Tibial nerve (tissue), 4 donors: ENCODE measurements at regions not wholly inside any gene's neighbourhood (a gene's known extent, or its start where the extent isn't known, plus 50 kb on each side); places are given as distances from the start of the nearest gene placed in this dataset.

Experiments
- DNase-seq, 2 donors: peaks; one replicate each; pipeline ENCODE4 v3.0.0-alpha.2; 2019; ENCODE audit warnings: low spot score in 2 of 2
- H3K27ac ChIP-seq, 4 donors: fragments of 200-600 bp; sonication (generic) in 3 of 4; one replicate each; pipeline ENCODE4 v1.5.1; 2017 to 2019; ENCODE audit warnings: mild to moderate bottlenecking in 1 of 4
- H3K27me3 ChIP-seq, 2 donors: fragments of 200-600 bp; sonication (generic) in 1 of 2; one replicate each; pipeline versions ENCODE4 v1.5.1 to v1.6.0; 2017 to 2019
- H3K36me3 ChIP-seq, 3 donors: fragments of 200-600 bp; sonication (generic); one replicate each; pipeline ENCODE4 v1.5.1; 2018 to 2019
- H3K4me1 ChIP-seq, 4 donors: fragments of 200-600 bp; sonication (generic) in 3 of 4; one replicate each; pipeline ENCODE4 v1.5.1; 2017 to 2019
- H3K4me3 ChIP-seq, 4 donors: fragments of 200-600 bp; sonication (generic) in 3 of 4; one replicate each; pipeline ENCODE4 v1.5.1; 2017 to 2019; ENCODE audit warnings: mild to moderate bottlenecking in 1 of 4, moderate library complexity in 1 of 4
- H3K9me3 ChIP-seq, 4 donors: fragments of 200-600 bp; sonication (generic) in 3 of 4; one replicate each; pipeline ENCODE4 v1.5.1; 2017 to 2019
- CTCF ChIP-seq, 5 experiments: fragments of 200-600 bp in 3 of 5; fragments of 450-650 bp in 2 of 5; sonication (generic) in 3 of 5; IDR thresholded peaks; one replicate each; pipeline ENCODE4 v1.5.1; 2016 to 2019; ENCODE audit warnings: antibody characterized with exemption in 5 of 5, mild to moderate bottlenecking in 3 of 5, moderate library complexity in 2 of 5
- EP300 ChIP-seq, 2 donors: sonication (generic); formaldehyde crosslinking; IDR thresholded peaks; one replicate each; pipeline ENCODE4 v1.6.1; 2017; ENCODE audit warnings: antibody characterized with exemption in 2 of 2, mild to moderate bottlenecking in 1 of 2
- POLR2A ChIP-seq, 2 donors: fragments of 450-650 bp; IDR thresholded peaks; one replicate each; pipeline ENCODE4 v1.6.1; 2017; ENCODE audit warnings: antibody characterized with exemption in 2 of 2, mild to moderate bottlenecking in 2 of 2, moderate library complexity in 2 of 2
- WGBS, 2 donors: methylation state at CpG; one replicate each; pipeline ENCODE4 v1.1.5; 2018; 5-methylcytosine and 5-hydroxymethylcytosine counted together

GRCh38 chr4:111178231-111178630 is 555.4 kb upstream of the PITX2 start:
- Histone ChIP-seq H3K27me3 (no peaks in the 10 kb centered on the region), H3K36me3 (no peaks in the 10 kb centered on the region), H3K4me3 (no peak overlapping the region), H3K4me1 (no peaks in the 10 kb centered on the region), H3K9me3 (peaks cover 0 to 7% (median 0%) of the 10 kb centered on the region in 4 donors), H3K27ac (no peak overlapping the region)
- TF ChIP-seq EP300 (IDR thresholded peaks at IDR 0.05) (no peak), CTCF (IDR thresholded peaks at IDR 0.05) (no peak)
- no peak for DNase-seq

GRCh38 chr4:111187108-111187507 is 564.2 kb upstream of the PITX2 start:
- Histone ChIP-seq H3K27me3 (no peaks in the 10 kb centered on the region), H3K27ac (no peak overlapping the region), H3K4me1 (no peaks in the 10 kb centered on the region), H3K4me3 (no peak overlapping the region), H3K9me3 (peaks cover 0 to 7% (median 0%) of the 10 kb centered on the region in 4 donors), H3K36me3 (no peaks in the 10 kb centered on the region)
- DNase-seq, result no peak
- TF ChIP-seq EP300 (IDR thresholded peaks at IDR 0.05) (no peak), POLR2A (IDR thresholded peaks at IDR 0.05) (no peak)
- 88 to 93% methylated on average over 2 of the region's 2 CpGs for WGBS, 2 donors

- Histone ChIP-seq H3K36me3 (no peaks in the 10 kb centered on the region), H3K9me3 (peaks cover 0 to 5% (median 0%) of the 10 kb centered on the region in 4 donors), H3K27ac (no peak overlapping the region), H3K27me3 (no peaks in the 10 kb centered on the region), H3K4me1 (no peaks in the 10 kb centered on the region), H3K4me3 (no peak overlapping the region)
- DNase-seq, result no peak
- TF ChIP-seq EP300 (IDR thresholded peaks at IDR 0.05) (no peak), POLR2A (IDR thresholded peaks at IDR 0.05) (no peak), CTCF (IDR thresholded peaks at IDR 0.05) (no peak)
- WGBS, 2 donors, result 68 to 73% methylated on average over 1 of the region's 1 CpG
These were observed 575.6 kb upstream of the PITX2 start for GRCh38 chr4:111198446-111198845.

DNA sequence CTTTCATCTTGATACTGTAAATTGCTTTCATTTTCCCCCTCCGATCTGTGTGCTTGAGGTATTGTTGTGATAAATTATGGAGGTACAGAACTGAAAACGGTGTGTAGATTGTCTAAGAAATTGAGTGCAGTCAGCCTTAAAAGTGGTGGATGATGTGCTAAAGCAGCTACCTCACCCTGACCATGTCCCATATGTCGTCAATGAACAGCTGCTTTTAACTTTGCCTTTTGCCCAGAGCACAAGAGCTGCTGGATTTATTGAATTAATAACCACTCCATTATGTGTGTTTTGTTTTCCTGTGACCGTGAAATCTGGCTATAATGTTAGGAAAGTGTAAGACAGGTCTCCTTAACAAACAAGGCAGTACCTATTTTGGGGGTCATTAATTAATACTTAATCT is 581.9 kb upstream of the PITX2 start:
- DNase-seq, result no peak
- Histone ChIP-seq H3K36me3 (no peaks in the 10 kb centered on the region), H3K27me3 (no peaks in the 10 kb centered on the region), H3K4me3 (no peak overlapping the region), H3K27ac (no peak overlapping the region), H3K4me1 (no peaks in the 10 kb centered on the region), H3K9me3 (no peaks in the 10 kb centered on the region)
- 45 to 48% methylated on average over 4 of the region's 4 CpGs for WGBS, 2 donors
- TF ChIP-seq CTCF (IDR thresholded peaks at IDR 0.05), result no peak
- TF ChIP-seq EP300 (IDR thresholded peaks at IDR 0.05), result no peak
- no peak for TF ChIP-seq POLR2A (IDR thresholded peaks at IDR 0.05)

DNA sequence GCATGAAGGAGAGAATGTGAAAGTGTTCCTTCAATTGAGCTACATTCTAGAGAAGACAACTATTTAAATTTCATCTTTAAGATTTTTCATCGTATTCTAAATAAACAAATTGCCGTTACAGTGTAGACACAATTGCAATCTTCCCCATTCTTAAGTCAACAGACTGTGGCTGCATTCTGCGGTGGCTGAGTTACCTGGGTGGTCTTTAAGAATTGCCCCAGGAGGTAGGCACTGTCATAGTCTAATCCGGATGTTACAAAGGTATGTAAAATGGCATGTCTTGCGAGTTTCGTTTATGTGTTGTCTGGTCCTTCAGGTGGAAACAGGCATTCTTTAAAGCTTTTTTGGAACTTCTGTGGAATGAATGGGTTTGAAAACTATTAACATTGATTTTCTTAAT is 586.1 kb upstream of the PITX2 start:
- WGBS, 2 donors, result 50% methylated on average over 6 of the region's 6 CpGs
- H3K27me3 ChIP-seq, result no peaks in the 10 kb centered on the region
- TF ChIP-seq CTCF (IDR thresholded peaks at IDR 0.05) (no peak), EP300 (IDR thresholded peaks at IDR 0.05) (no peak), POLR2A (IDR thresholded peaks at IDR 0.05) (no peak)
- DNase-seq, result no peak
- no peak overlapping the region for H3K4me3 ChIP-seq
- no peaks in the 10 kb centered on the region for H3K36me3 ChIP-seq
- no peak overlapping the region for H3K27ac ChIP-seq
- H3K9me3 ChIP-seq, result no peaks in the 10 kb centered on the region
- no peaks in the 10 kb centered on the region for H3K4me1 ChIP-seq

DNA sequence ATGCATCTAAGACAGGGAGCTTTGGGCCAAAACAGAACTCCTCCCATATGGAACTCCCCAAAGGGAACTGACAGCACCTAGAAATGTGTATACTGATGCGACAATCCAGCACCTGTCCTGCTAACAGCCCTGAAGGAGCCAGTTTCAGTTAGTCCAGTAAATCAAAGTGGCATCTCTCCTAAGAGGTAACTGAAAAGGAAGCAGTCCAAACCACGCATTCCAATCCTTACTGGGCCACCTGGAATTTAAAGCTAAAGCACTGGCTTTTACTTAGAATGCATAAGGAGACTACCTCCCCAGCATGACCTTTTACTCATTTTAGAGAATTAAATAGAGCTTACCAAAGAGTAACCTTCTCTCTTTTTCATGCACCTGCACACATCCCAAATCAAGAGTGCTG is 586.8 kb upstream of the PITX2 start:
- no peak for DNase-seq
- H3K27me3 ChIP-seq, result no peaks in the 10 kb centered on the region
- no peaks in the 10 kb centered on the region for H3K36me3 ChIP-seq
- H3K4me1 ChIP-seq, result no peaks in the 10 kb centered on the region
- no peak overlapping the region for H3K4me3 ChIP-seq
- TF ChIP-seq EP300 (IDR thresholded peaks at IDR 0.05) (no peak), POLR2A (IDR thresholded peaks at IDR 0.05) (no peak), CTCF (IDR thresholded peaks at IDR 0.05) (no peak)
- H3K27ac ChIP-seq, result no peak overlapping the region
- 50 to 58% methylated on average over 2 of the region's 2 CpGs for WGBS, 2 donors
- no peaks in the 10 kb centered on the region for H3K9me3 ChIP-seq
